ENCODE measurements at regions not wholly inside any gene's neighbourhood (a gene's known extent, or its start where the extent isn't known, plus 50 kb on each side); places are given as distances from the start of the nearest gene placed in this dataset.

- no peaks in the 10 kb centered on the region for H3K36me3 ChIP-seq (ENCODE audit: control insufficient read depth in 4 of 4, insufficient read depth in 3 of 4, low read depth in 1 of 4, low read length in 3 of 4)
- 91% methylated on average over 4 of the region's 4 CpGs for WGBS
- H3K27ac ChIP-seq (ENCODE audit: low read depth in 1 of 2, low read length in 2 of 2), result no peak overlapping the region
- no peaks in the 10 kb centered on the region for H3K27me3 ChIP-seq (ENCODE audit: control insufficient read depth in 4 of 4, insufficient read depth in 4 of 4, low read length in 3 of 4)
- no peak overlapping the region for H3K9ac ChIP-seq (ENCODE audit: low read depth in 1 of 2, low read length in 2 of 2)
- no peaks in the 10 kb centered on the region for H3K9me3 ChIP-seq (ENCODE audit: control insufficient read depth in 4 of 4, low read length in 3 of 4)
- no peak overlapping the region for H3K4me3 ChIP-seq (ENCODE audit: low read depth in 1 of 3, low read length in 3 of 3)
- peaks cover 4 to 28% (median 12%) of the 10 kb centered on the region in 4 donors for H3K4me1 ChIP-seq (ENCODE audit: control insufficient read depth in 4 of 4, insufficient read depth in 4 of 4, low read length in 3 of 4)
- DNase-seq (ENCODE audit: low spot score), result no peak
- TF ChIP-seq SP1 (IDR thresholded peaks at IDR 0.05) (no peak), HNF4G (IDR thresholded peaks at IDR 0.05) (no peak), ZBTB33 (IDR thresholded peaks at IDR 0.05) (no peak)
Observed at GRCh38 chr4:24212642-24213041, 322.8 kb upstream of the PPARGC1A start.

GRCh38 chr4:24211856-24212255 is 322.0 kb upstream of the PPARGC1A start:
- no peak for DNase-seq (ENCODE audit: low spot score)
- H3K27me3 ChIP-seq (ENCODE audit: control insufficient read depth in 4 of 4, insufficient read depth in 4 of 4, low read length in 3 of 4), result no peaks in the 10 kb centered on the region
- peak overlapping the region in 1 of 2 donors; percentile 93 for H3K27ac ChIP-seq (ENCODE audit: low read depth in 1 of 2, low read length in 2 of 2)
- H3K4me1 ChIP-seq (ENCODE audit: control insufficient read depth in 4 of 4, insufficient read depth in 4 of 4, low read length in 3 of 4), result peaks cover 4 to 28% (median 12%) of the 10 kb centered on the region in 4 donors
- no peaks in the 10 kb centered on the region for H3K36me3 ChIP-seq (ENCODE audit: control insufficient read depth in 4 of 4, insufficient read depth in 3 of 4, low read depth in 1 of 4, low read length in 3 of 4)
- H3K9me3 ChIP-seq (ENCODE audit: control insufficient read depth in 4 of 4, low read length in 3 of 4), result no peaks in the 10 kb centered on the region
- TF ChIP-seq FOXA1 (IDR thresholded peaks at IDR 0.05), result no peak
- TF ChIP-seq SP1 (IDR thresholded peaks at IDR 0.05), result no peak
- no peak for TF ChIP-seq TAF1 (conservative IDR thresholded peaks at IDR 0.05)
- no peak for TF ChIP-seq YY1 (IDR thresholded peaks at IDR 0.05)
- no peak for TF ChIP-seq EGR1 (IDR thresholded peaks at IDR 0.05; ENCODE audit: low read depth in 2 of 2)
- TF ChIP-seq RAD21 (IDR thresholded peaks at IDR 0.05), result no peak
- TF ChIP-seq CTCF (IDR thresholded peaks at IDR 0.05; ENCODE audit: low read depth, low read length, missing input control), result no peak
- no peak for TF ChIP-seq NR2F2 (IDR thresholded peaks at IDR 0.05)
- TF ChIP-seq HNF4G (IDR thresholded peaks at IDR 0.05), result no peak
- TF ChIP-seq GABPA (IDR thresholded peaks at IDR 0.05 in 1 of 2, conservative IDR thresholded peaks at IDR 0.05 in 1 of 2), result no peak
- TF ChIP-seq RXRA (IDR thresholded peaks at IDR 0.05), result no peak
- TF ChIP-seq ZBTB33 (IDR thresholded peaks at IDR 0.05), result no peak
- no peak overlapping the region for H3K4me3 ChIP-seq (ENCODE audit: low read depth in 1 of 3, low read length in 3 of 3)
- H3K9ac ChIP-seq (ENCODE audit: low read depth in 1 of 2, low read length in 2 of 2), result no peak overlapping the region
- WGBS, result 94% methylated on average over 10 of the region's 10 CpGs

- Histone ChIP-seq H3K9ac (ENCODE audit: low read depth in 1 of 2, low read length in 2 of 2) (peak overlapping the region in 1 of 2 donors; percentile 85), H3K4me3 (ENCODE audit: low read depth in 1 of 3, low read length in 3 of 3) (no peak overlapping the region), H3K9me3 (ENCODE audit: control insufficient read depth in 4 of 4, low read length in 3 of 4) (no peaks in the 10 kb centered on the region), H3K27ac (ENCODE audit: low read depth in 1 of 2, low read length in 2 of 2) (peak overlapping the region; percentile 83 to 93), H3K36me3 (ENCODE audit: control insufficient read depth in 4 of 4, insufficient read depth in 3 of 4, low read depth in 1 of 4, low read length in 3 of 4) (no peaks in the 10 kb centered on the region), H3K27me3 (ENCODE audit: control insufficient read depth in 4 of 4, insufficient read depth in 4 of 4, low read length in 3 of 4) (no peaks in the 10 kb centered on the region), H3K4me1 (ENCODE audit: control insufficient read depth in 4 of 4, insufficient read depth in 4 of 4, low read length in 3 of 4) (peaks cover 4 to 24% (median 12%) of the 10 kb centered on the region in 4 donors)
- 29% methylated on average over 10 of the region's 10 CpGs for WGBS
- no peak for DNase-seq (ENCODE audit: low spot score)
- TF ChIP-seq ATF3 (IDR thresholded peaks at IDR 0.05) (peak; percentile 94), MAX (IDR thresholded peaks at IDR 0.05) (peak; percentile 89), REST (IDR thresholded peaks at IDR 0.05) (no peak), FOXA2 (IDR thresholded peaks at IDR 0.05) (peak; percentile 69), RAD21 (IDR thresholded peaks at IDR 0.05) (peak; percentile 72 to 74), SP1 (IDR thresholded peaks at IDR 0.05) (peak; percentile 90), GABPA (IDR thresholded peaks at IDR 0.05 in 1 of 2, conservative IDR thresholded peaks at IDR 0.05 in 1 of 2) (peak; percentile 6 to 52)
Observed at GRCh38 chr4:24210332-24210902, 320.6 kb upstream of the PPARGC1A start.
